Thoracic aorta (tissue), 2 donors: ENCODE measurements at regions not wholly inside any gene's neighbourhood (a gene's known extent, or its start where the extent isn't known, plus 50 kb on each side); places are given as distances from the start of the nearest gene placed in this dataset.

Source experiments
- ATAC-seq: fragments of 150-250 bp; one replicate; pipeline ENCODE4 v1.8.0; 2017; ENCODE audit warnings: low read depth; ENCODE audit not compliant: insufficient number of reproducible peaks, low FRiP score
- DNase-seq: peaks from one replicate; pipeline ENCODE4 v3.0.0-alpha.2; 2020; ENCODE audit warnings: low spot score
- H3K27ac ChIP-seq, 2 donors: fragments of 200-600 bp; sonication (generic); 1 replicate in 1 of 2; 2 replicates in 1 of 2; pipeline ENCODE4 v1.5.1; 2016; ENCODE audit warnings: mild to moderate bottlenecking in 2 of 2, moderate library complexity in 2 of 2
- H3K27me3 ChIP-seq: fragments of 200-600 bp; sonication (generic); replicated peaks from 2 replicates; pipeline ENCODE4 v1.6.0; 2016; ENCODE audit warnings: mild to moderate bottlenecking; ENCODE audit not compliant: insufficient read depth
- H3K36me3 ChIP-seq: fragments of 200-600 bp; sonication (generic); one replicate; pipeline ENCODE4 v1.5.1; 2016
- H3K4me1 ChIP-seq, 2 donors: fragments of 200-600 bp; sonication (generic); 1 replicate in 1 of 2; 2 replicates in 1 of 2; pipeline versions ENCODE4 v1.5.1 to v1.6.0; 2016; ENCODE audit warnings: low read depth in 2 of 2, mild to moderate bottlenecking in 1 of 2; ENCODE audit not compliant: control insufficient read depth in 1 of 2
- H3K4me3 ChIP-seq: fragments of 200-600 bp; sonication (generic); 2 replicates; pipeline ENCODE4 v1.5.1; 2016; ENCODE audit warnings: mild to moderate bottlenecking
- H3K9me3 ChIP-seq: fragments of 200-600 bp; sonication (generic); 2 replicates; pipeline ENCODE4 v1.5.1; 2016
- TF ChIP-seq, protein P1 (sequence below): fragments of 200-600 bp; sonication (generic); IDR thresholded peaks from one replicate; pipeline ENCODE4 v1.5.1; 2019; ENCODE audit warnings: antibody characterized with exemption

DNA sequence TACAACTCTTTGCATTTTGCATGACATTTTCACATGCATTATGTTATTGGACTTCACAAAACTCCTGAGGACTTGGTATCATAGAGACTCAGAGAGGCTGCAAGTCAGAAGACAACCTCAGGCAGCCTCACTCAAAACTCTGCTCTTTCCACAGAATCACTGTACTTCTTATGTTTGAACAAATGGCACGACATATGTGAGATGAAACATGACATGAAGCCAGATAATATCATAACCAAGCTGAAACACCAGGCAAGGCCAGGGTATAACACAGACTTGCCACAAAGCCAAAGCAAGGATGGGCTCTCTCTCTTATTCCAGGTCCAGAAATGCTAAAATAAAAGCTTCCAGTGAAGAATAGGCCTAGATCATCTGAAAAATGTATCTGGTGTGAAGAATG, 425.8 kb upstream of the CDH5 start:
- Histone ChIP-seq H3K27me3 (no peaks in the 10 kb centered on the region), H3K4me1 (no peaks in the 10 kb centered on the region), H3K27ac (no peak overlapping the region), H3K36me3 (no peaks in the 10 kb centered on the region), H3K4me3 (no peak overlapping the region), H3K9me3 (no peaks in the 10 kb centered on the region)
- TF ChIP-seq, protein P1, sequence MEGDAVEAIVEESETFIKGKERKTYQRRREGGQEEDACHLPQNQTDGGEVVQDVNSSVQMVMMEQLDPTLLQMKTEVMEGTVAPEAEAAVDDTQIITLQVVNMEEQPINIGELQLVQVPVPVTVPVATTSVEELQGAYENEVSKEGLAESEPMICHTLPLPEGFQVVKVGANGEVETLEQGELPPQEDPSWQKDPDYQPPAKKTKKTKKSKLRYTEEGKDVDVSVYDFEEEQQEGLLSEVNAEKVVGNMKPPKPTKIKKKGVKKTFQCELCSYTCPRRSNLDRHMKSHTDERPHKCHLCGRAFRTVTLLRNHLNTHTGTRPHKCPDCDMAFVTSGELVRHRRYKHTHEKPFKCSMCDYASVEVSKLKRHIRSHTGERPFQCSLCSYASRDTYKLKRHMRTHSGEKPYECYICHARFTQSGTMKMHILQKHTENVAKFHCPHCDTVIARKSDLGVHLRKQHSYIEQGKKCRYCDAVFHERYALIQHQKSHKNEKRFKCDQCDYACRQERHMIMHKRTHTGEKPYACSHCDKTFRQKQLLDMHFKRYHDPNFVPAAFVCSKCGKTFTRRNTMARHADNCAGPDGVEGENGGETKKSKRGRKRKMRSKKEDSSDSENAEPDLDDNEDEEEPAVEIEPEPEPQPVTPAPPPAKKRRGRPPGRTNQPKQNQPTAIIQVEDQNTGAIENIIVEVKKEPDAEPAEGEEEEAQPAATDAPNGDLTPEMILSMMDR: no peak
- no peak for ATAC-seq
- no peak for DNase-seq

DNA sequence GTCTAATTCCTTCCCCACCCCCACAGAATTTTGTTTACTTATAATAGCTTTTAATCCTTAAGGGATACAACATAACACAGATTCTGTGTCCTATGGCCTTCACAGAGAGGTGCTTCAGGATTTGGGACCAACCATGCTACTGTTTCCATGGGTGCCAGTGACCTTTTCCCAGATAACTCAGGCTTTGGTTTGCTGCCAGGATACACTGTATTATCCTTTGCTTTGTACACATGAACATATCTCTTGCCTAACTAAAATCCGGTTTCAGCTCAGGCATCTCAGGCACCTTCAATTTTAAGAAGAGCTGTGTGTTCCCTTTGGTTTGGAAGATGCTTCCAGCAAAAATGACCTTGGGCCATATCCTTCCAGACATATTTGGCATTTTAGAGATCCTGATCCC, 428.4 kb upstream of the CDH5 start:
- TF ChIP-seq, protein P1: no peak
- Histone ChIP-seq H3K27me3 (no peaks in the 10 kb centered on the region), H3K36me3 (no peaks in the 10 kb centered on the region), H3K4me3 (no peak overlapping the region), H3K9me3 (no peaks in the 10 kb centered on the region), H3K4me1 (no peaks in the 10 kb centered on the region), H3K27ac (no peak overlapping the region)
- DNase-seq: no peak
- no peak for ATAC-seq

DNA sequence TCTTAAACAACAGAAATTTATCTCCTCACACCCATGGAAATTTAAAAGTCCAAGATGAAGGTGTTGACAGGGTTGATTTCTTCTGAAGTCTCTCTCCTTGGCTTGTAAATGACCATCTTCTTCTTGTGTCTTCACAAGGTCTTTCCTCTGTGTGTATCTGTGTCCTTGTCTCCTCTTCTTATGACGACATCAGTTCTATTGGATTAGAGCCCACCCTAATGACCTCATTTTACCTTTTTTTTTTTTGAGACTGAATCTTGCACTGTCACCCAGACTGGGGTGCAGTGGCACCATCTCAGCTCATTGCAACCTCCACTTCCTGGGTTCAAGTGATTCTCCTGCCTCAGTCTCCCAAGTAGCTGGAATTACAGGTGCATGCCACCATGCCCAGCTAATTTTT, 429.0 kb upstream of the CDH5 start:
- Histone ChIP-seq H3K27me3 (no peaks in the 10 kb centered on the region), H3K4me3 (no peak overlapping the region), H3K4me1 (no peaks in the 10 kb centered on the region), H3K27ac (no peak overlapping the region), H3K9me3 (no peaks in the 10 kb centered on the region), H3K36me3 (no peaks in the 10 kb centered on the region)
- TF ChIP-seq, protein P1: no peak
- DNase-seq: no peak
- ATAC-seq: no peak

DNA sequence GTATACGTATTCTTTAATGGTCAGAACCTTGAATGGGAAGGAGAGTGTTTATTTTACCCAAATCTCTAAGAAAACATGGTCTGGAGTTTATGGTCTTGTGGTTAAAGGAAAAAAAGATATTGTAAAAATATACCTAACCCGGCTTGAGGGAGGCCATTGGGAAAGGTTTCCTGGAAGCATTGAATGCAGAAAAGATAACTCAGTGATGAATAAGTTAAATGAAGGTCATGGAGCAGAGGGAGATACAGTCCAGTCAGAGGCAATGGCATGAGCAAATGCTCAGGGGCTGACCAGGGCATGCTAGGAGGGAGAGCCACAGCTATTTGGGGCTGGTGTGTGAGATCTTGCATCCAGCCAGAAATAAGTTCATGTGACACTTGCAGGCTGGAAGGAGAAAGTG, 430.4 kb upstream of the CDH5 start:
- Histone ChIP-seq H3K4me1 (no peaks in the 10 kb centered on the region), H3K9me3 (no peaks in the 10 kb centered on the region), H3K36me3 (no peaks in the 10 kb centered on the region), H3K27me3 (no peaks in the 10 kb centered on the region), H3K27ac (no peak overlapping the region), H3K4me3 (no peak overlapping the region)
- DNase-seq (no peak), ATAC-seq (no peak)
- TF ChIP-seq, protein P1: no peak

DNA sequence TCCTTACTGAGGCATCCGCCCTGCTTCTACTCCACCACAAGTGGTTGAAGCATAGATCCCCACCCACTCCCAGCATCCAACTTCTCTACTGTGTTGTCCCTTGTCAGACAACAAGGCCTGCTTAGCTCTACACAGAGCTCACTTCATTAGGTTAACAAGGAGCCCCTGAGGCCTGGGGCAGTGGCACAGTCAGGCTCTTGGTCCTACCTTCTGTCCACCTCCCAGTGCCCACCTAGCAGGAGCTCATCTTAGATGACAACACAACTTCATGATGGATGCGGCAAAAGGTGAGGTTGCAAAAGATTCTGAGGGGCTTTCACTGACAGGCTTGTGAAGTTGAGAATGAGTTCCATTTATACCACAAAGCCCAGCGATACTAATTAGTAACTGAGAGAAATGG, 432.0 kb upstream of the CDH5 start:
- Histone ChIP-seq H3K4me1 (no peaks in the 10 kb centered on the region), H3K27me3 (no peaks in the 10 kb centered on the region), H3K4me3 (no peak overlapping the region), H3K9me3 (no peaks in the 10 kb centered on the region), H3K27ac (no peak overlapping the region), H3K36me3 (no peaks in the 10 kb centered on the region)
- no peak for ATAC-seq
- TF ChIP-seq, protein P1: no peak
- no peak for DNase-seq
